GM18505 (cell line): ENCODE measurements at regions not wholly inside any gene's neighbourhood (a gene's known extent, or its start where the extent isn't known, plus 50 kb on each side); places are given as distances from the start of the nearest gene placed in this dataset.

Source experiments
- ATAC-seq: cut with Tn5 transposase; IDR thresholded peaks from one replicate; pipeline ENCODE4 v1.9.1; 2021; ENCODE audit not compliant: unreplicated experiment
- POLR2A ChIP-seq: IDR thresholded peaks from 4 replicates; pipeline ENCODE4 v1.6.1; 2011; ENCODE audit warnings: borderline replicate concordance; ENCODE audit not compliant: insufficient read depth, insufficient read length; ENCODE audit errors: extremely low read depth

- ATAC-seq = peak; percentile 77
- TF ChIP-seq POLR2A = no peak
These were observed 343.0 kb downstream of the CRPPA start for GRCh38 chr7:16078076-16078952.

- ATAC-seq = peak; percentile 80
These were observed 350.0 kb downstream of the CRPPA start for GRCh38 chr7:16071246-16071857.

GRCh38 chr7:16070806-16071205, 350.5 kb downstream of the CRPPA start:
- TF ChIP-seq POLR2A = no peak
- ATAC-seq = no peak

More at GRCh38 chr7:16071246-16071857, 350.0 kb downstream of the CRPPA start:
- TF ChIP-seq POLR2A = no peak

GRCh38 chr7:16069998-16070397, 351.3 kb downstream of the CRPPA start:
- no peak for TF ChIP-seq POLR2A
- ATAC-seq = no peak

GRCh38 chr7:16068183-16068582, 353.2 kb downstream of the CRPPA start:
- ATAC-seq = no peak
- no peak for TF ChIP-seq POLR2A

GRCh38 chr7:16067711-16068110, 353.6 kb downstream of the CRPPA start:
- TF ChIP-seq POLR2A = no peak
- ATAC-seq = no peak

GRCh38 chr7:16066805-16067459, 354.4 kb downstream of the CRPPA start:
- no peak for ATAC-seq
- no peak for TF ChIP-seq POLR2A

- TF ChIP-seq POLR2A = no peak
- ATAC-seq = no peak
These were observed 355.4 kb downstream of the CRPPA start for GRCh38 chr7:16065939-16066338.

GRCh38 chr7:16063716-16064675, 357.3 kb downstream of the CRPPA start:
- no peak for ATAC-seq
- TF ChIP-seq POLR2A = no peak

GRCh38 chr7:16063221-16063620, 358.1 kb downstream of the CRPPA start:
- no peak for TF ChIP-seq POLR2A
- ATAC-seq = no peak

- ATAC-seq = no peak
- no peak for TF ChIP-seq POLR2A
These were observed 359.1 kb downstream of the CRPPA start for GRCh38 chr7:16062269-16062668.

- TF ChIP-seq POLR2A = no peak
- ATAC-seq = no peak
These were observed 359.7 kb downstream of the CRPPA start for GRCh38 chr7:16061630-16062029.

- ATAC-seq = no peak
- no peak for TF ChIP-seq POLR2A
These were observed 360.3 kb downstream of the CRPPA start for GRCh38 chr7:16061011-16061410.

GRCh38 chr7:16060502-16060901, 360.8 kb downstream of the CRPPA start:
- TF ChIP-seq POLR2A = no peak
- no peak for ATAC-seq
